ENCODE measurements at regions not wholly inside any gene's neighbourhood (a gene's known extent, or its start where the extent isn't known, plus 50 kb on each side); places are given as distances from the start of the nearest gene placed in this dataset.
"Not testable (repeated sequence)": the region's sequence is repeated elsewhere in the genome, so short reads cannot be mapped to it uniquely, and the experiment has no call there.

GRCh38 chr1:30525971-30526651, 197.3 kb downstream of the MATN1 start:
- peak; percentile 4 for DNase-seq

GRCh38 chr1:30525631-30525970, 197.8 kb downstream of the MATN1 start:
- no peak for DNase-seq

DNA sequence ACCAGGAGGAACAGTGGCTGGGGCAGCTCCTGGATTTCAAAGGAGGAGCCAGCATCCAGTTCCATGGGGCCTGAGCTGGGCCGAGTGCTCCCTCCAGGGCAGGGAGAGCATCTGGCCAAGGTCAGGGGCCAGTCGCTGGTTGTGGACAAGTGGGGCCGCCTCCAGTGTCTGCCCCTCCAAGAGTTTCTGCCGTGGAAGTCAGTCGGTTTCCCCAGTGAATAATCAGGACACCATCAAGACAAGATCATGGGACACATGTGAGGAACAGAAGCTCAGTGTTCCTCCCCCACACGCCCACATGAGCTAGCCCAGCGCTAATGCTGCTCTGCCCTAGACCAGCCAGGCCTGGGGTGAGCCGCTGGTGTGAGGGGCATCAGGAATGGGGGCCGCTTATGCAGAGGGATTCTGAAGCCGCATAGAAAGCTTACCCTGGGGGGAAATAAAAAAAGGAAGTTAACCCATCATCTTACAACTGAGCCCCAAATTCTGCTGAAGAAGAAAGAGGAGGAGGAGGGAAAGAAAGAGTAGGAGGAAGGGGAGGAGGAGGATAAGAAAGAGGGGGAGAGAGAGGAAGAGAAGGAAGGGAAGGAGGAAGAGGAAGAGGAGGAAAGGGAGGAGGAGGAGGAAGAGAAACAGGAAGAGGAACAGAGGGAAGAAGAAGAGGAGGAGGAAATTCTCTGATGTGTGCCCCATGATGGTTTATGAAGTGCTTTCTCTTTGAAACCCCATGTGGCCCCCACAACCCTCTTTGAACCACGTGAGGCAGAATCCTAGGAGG, 198.4 kb downstream of the MATN1 start:
- DNase-seq: no peak

DNA sequence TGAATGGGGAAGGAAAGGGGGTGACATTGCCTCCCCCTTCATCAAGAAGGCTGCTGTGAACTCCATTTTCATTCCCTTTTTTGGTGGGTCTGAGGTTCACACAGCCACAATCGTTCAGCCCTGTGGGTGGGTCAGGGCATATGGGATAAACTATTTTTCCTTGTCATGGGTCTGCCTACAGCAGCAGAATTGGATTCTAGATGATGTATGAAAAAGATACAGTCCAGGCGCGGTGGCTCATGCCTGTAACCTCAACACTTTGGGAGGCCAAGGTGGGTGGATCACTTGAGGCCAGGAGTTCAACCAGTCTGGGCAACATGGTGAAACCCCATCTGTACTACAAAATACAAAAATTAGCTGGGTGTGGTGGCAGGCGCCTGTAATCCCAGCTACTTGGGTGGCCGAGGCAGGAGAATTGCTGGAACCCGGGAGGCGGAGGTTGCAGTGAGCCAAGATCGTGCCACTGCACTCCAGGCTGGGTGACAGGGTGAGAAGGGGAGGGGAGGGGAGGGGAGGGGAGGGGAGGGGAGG, 199.3 kb downstream of the MATN1 start:
- DNase-seq: not testable (repeated sequence)

- DNase-seq: no peak
Observed at GRCh38 chr1:30523055-30524020, 200.0 kb downstream of the MATN1 start.

GRCh38 chr1:30522031-30523004, 201.1 kb downstream of the MATN1 start:
- no peak for DNase-seq

GRCh38 chr1:30521261-30521865, 202.0 kb downstream of the MATN1 start:
- no peak for DNase-seq

GRCh38 chr1:30520476-30520875, 202.9 kb downstream of the MATN1 start:
- no peak for DNase-seq

- no peak for DNase-seq
Observed at GRCh38 chr1:30519201-30519763, 204.1 kb downstream of the MATN1 start.

- no peak for DNase-seq
Observed at GRCh38 chr1:30518696-30519095, 204.7 kb downstream of the MATN1 start.

DNA sequence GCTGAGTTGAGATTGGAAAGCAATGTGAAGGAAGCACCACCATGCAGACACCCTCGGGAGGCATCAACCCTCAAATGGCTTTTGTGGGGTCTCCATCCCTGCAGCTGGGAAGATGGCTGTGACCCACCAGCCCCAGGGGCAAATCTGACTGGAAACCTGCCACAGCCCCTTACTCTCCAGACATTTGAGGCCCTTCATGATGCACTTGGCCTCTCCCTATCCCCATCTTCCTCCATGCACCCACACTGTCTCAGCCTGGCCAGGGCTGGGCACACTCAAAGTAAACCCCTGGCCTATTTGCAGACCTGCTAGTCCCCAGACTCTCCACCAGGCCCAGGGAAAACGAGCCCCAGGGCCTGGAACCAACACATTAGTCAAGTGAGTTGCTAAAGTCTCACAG, 205.2 kb downstream of the MATN1 start:
- DNase-seq: no peak

GRCh38 chr1:30517666-30518065, 205.7 kb downstream of the MATN1 start:
- not testable (repeated sequence) for DNase-seq

DNA sequence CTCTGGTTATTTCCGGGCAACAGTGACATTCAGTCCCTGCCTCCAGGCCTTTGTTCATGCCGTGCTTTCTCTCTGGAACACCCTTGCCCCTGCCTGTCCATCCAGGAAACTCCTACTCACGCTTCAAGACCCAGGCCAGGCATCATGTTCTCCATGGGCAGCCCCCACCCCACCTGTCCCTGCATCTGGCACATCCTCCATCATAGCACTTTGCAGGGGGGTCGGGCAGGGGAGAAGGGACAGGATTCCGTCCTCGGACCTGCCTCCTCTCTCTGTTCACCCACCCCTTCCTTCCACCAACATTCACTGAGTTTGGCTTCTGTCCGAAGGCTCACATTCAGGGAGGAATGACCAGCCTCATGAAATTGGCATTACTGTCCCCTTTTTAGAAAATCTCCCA, 206.1 kb downstream of the MATN1 start:
- not testable (repeated sequence) for DNase-seq

- DNase-seq: no peak
Observed at GRCh38 chr1:30516485-30516858, 206.9 kb downstream of the MATN1 start.

- no peak for DNase-seq
Observed at GRCh38 chr1:30515755-30516484, 207.5 kb downstream of the MATN1 start.

DNA sequence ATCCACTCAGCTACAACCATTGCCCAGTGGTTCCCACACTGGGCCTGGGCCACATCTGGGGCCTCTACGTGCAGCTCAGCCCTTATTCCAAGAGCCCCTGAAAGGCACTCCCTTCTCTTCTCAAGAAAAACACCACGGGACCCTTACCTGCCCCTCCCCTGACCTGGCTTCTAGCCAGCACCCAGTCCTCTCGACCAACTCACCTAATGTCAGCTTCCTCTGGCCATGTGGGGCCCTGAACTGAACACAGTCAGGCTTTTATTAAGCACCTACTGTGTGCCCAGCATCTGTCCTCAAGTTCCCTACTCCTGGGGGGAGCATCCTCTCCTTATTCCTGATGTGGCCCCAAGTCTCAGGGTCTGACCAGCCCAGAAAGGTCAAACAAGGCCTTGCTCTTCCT, 208.4 kb downstream of the MATN1 start:
- DNase-seq: no peak

- DNase-seq: peak; percentile 3
Observed at GRCh38 chr1:30514137-30514654, 209.2 kb downstream of the MATN1 start.

GRCh38 chr1:30513396-30514136, 209.8 kb downstream of the MATN1 start:
- DNase-seq: no peak

DNA sequence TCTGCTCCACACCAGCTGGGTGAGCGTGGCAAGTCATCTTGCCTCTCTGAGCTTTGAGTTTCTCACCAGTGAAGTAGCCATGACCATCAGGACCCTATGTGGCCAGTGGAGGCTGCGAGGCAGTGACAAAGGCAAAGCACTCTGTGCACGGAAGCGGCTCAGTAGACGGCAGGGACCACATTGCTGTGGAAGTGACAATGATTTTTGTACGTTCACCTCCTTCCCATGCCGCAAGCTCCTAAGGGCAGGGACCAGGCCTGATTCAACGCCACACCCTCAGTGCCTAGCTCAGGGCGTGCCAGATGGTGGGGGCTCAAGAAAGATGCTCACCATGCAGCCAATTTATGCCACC, 210.5 kb downstream of the MATN1 start:
- no peak for DNase-seq
